ENCODE measurements at regions not wholly inside any gene's neighbourhood (a gene's known extent, or its start where the extent isn't known, plus 50 kb on each side); places are given as distances from the start of the nearest gene placed in this dataset.

- TF ChIP-seq, protein P1, sequence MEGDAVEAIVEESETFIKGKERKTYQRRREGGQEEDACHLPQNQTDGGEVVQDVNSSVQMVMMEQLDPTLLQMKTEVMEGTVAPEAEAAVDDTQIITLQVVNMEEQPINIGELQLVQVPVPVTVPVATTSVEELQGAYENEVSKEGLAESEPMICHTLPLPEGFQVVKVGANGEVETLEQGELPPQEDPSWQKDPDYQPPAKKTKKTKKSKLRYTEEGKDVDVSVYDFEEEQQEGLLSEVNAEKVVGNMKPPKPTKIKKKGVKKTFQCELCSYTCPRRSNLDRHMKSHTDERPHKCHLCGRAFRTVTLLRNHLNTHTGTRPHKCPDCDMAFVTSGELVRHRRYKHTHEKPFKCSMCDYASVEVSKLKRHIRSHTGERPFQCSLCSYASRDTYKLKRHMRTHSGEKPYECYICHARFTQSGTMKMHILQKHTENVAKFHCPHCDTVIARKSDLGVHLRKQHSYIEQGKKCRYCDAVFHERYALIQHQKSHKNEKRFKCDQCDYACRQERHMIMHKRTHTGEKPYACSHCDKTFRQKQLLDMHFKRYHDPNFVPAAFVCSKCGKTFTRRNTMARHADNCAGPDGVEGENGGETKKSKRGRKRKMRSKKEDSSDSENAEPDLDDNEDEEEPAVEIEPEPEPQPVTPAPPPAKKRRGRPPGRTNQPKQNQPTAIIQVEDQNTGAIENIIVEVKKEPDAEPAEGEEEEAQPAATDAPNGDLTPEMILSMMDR (IDR thresholded peaks at IDR 0.05), result no peak
- no peak for TF ChIP-seq POLR2A (IDR thresholded peaks at IDR 0.05)
These were observed 617.4 kb downstream of the SOX6 start for GRCh38 chr11:15738931-15739330.
